MG63 (cell line): ENCODE measurements at regions not wholly inside any gene's neighbourhood (a gene's known extent, or its start where the extent isn't known, plus 50 kb on each side); places are given as distances from the start of the nearest gene placed in this dataset.

Experiments used
- DNase-seq: peaks from one replicate; pipeline ENCODE4 v3.0.0-alpha.2; 2020
- H3K27me3 ChIP-seq: fragments of 250-450 bp; sonication (Bioruptor Pico); 2 replicates; pipeline ENCODE4 v1.5.1; 2020; ENCODE audit warnings: mild to moderate bottlenecking, moderate library complexity
- H3K36me3 ChIP-seq: fragments of 250-450 bp; sonication (Bioruptor Pico); 2 replicates; pipeline ENCODE4 v1.5.1; 2020; ENCODE audit warnings: mild to moderate bottlenecking, moderate library complexity
- H3K4me3 ChIP-seq: fragments of 250-450 bp; sonication (Bioruptor Pico); 2 replicates; pipeline ENCODE4 v1.5.1; 2020; ENCODE audit warnings: mild to moderate bottlenecking, moderate library complexity
- H3K9me3 ChIP-seq: fragments of 250-450 bp; sonication (Bioruptor Pico); 2 replicates; pipeline ENCODE4 v1.5.1; 2020; ENCODE audit warnings: mild to moderate bottlenecking, moderate library complexity

- H3K4me3 ChIP-seq = no peak overlapping the region
- H3K36me3 ChIP-seq = no peaks in the 10 kb centered on the region
- no peaks in the 10 kb centered on the region for H3K9me3 ChIP-seq
- DNase-seq = no peak
- H3K27me3 ChIP-seq = no peaks in the 10 kb centered on the region
Measured at GRCh38 chr19:30078381-30078910, 136.4 kb downstream of the URI1 start.

- no peaks in the 10 kb centered on the region for H3K36me3 ChIP-seq
- H3K27me3 ChIP-seq = no peaks in the 10 kb centered on the region
- no peak for DNase-seq
- no peaks in the 10 kb centered on the region for H3K9me3 ChIP-seq
- H3K4me3 ChIP-seq = no peak overlapping the region
Measured at GRCh38 chr19:30079200-30079599, 137.2 kb downstream of the URI1 start.

- Histone ChIP-seq H3K4me3 (no peak overlapping the region), H3K27me3 (no peaks in the 10 kb centered on the region), H3K36me3 (no peaks in the 10 kb centered on the region), H3K9me3 (no peaks in the 10 kb centered on the region)
- no peak for DNase-seq
Measured at GRCh38 chr19:30082168-30082567, 140.1 kb downstream of the URI1 start.

- Histone ChIP-seq H3K27me3 (no peaks in the 10 kb centered on the region), H3K9me3 (no peaks in the 10 kb centered on the region), H3K36me3 (no peaks in the 10 kb centered on the region), H3K4me3 (no peak overlapping the region)
- DNase-seq = no peak
Measured at GRCh38 chr19:30082611-30083010, 140.6 kb downstream of the URI1 start.

- Histone ChIP-seq H3K9me3 (no peaks in the 10 kb centered on the region), H3K36me3 (no peaks in the 10 kb centered on the region), H3K4me3 (no peak overlapping the region), H3K27me3 (no peaks in the 10 kb centered on the region)
- no peak for DNase-seq
Measured at GRCh38 chr19:30083125-30083681, 141.2 kb downstream of the URI1 start.

GRCh38 chr19:30083701-30084156, 141.7 kb downstream of the URI1 start:
- Histone ChIP-seq H3K27me3 (no peaks in the 10 kb centered on the region), H3K36me3 (no peaks in the 10 kb centered on the region)
- no peak for DNase-seq

GRCh38 chr19:30084390-30084819, 142.4 kb downstream of the URI1 start:
- Histone ChIP-seq H3K36me3 (no peaks in the 10 kb centered on the region), H3K27me3 (no peaks in the 10 kb centered on the region), H3K4me3 (no peak overlapping the region), H3K9me3 (no peaks in the 10 kb centered on the region)
- DNase-seq = no peak

More at GRCh38 chr19:30083701-30084156, 141.7 kb downstream of the URI1 start:
- Histone ChIP-seq H3K9me3 (no peaks in the 10 kb centered on the region), H3K4me3 (no peak overlapping the region)

- no peaks in the 10 kb centered on the region for H3K9me3 ChIP-seq
- H3K4me3 ChIP-seq = no peak overlapping the region
- no peaks in the 10 kb centered on the region for H3K27me3 ChIP-seq
- DNase-seq = no peak
- H3K36me3 ChIP-seq = no peaks in the 10 kb centered on the region
Measured at GRCh38 chr19:30085394-30085793, 143.4 kb downstream of the URI1 start.

- no peak overlapping the region for H3K4me3 ChIP-seq
- DNase-seq = no peak
- no peaks in the 10 kb centered on the region for H3K27me3 ChIP-seq
- H3K36me3 ChIP-seq = no peaks in the 10 kb centered on the region
- no peaks in the 10 kb centered on the region for H3K9me3 ChIP-seq
Measured at GRCh38 chr19:30086220-30086619, 144.2 kb downstream of the URI1 start.

GRCh38 chr19:30086916-30087315, 144.9 kb downstream of the URI1 start:
- H3K4me3 ChIP-seq = no peak overlapping the region
- no peaks in the 10 kb centered on the region for H3K27me3 ChIP-seq
- no peaks in the 10 kb centered on the region for H3K36me3 ChIP-seq
- no peak for DNase-seq
- H3K9me3 ChIP-seq = no peaks in the 10 kb centered on the region

GRCh38 chr19:30087381-30088138, 145.5 kb downstream of the URI1 start:
- no peak for DNase-seq
- Histone ChIP-seq H3K27me3 (no peaks in the 10 kb centered on the region), H3K36me3 (no peaks in the 10 kb centered on the region), H3K9me3 (no peaks in the 10 kb centered on the region), H3K4me3 (no peak overlapping the region)

- H3K4me3 ChIP-seq = no peak overlapping the region
- no peaks in the 10 kb centered on the region for H3K36me3 ChIP-seq
- H3K9me3 ChIP-seq = no peaks in the 10 kb centered on the region
- H3K27me3 ChIP-seq = no peaks in the 10 kb centered on the region
- DNase-seq = no peak
Measured at GRCh38 chr19:30088567-30088966, 146.5 kb downstream of the URI1 start.

- H3K27me3 ChIP-seq = no peaks in the 10 kb centered on the region
- no peak for DNase-seq
- H3K4me3 ChIP-seq = no peak overlapping the region
- no peaks in the 10 kb centered on the region for H3K36me3 ChIP-seq
- H3K9me3 ChIP-seq = no peaks in the 10 kb centered on the region
Measured at GRCh38 chr19:30089086-30089665, 147.1 kb downstream of the URI1 start.

- H3K27me3 ChIP-seq = no peaks in the 10 kb centered on the region
- no peak for DNase-seq
Measured at GRCh38 chr19:30090476-30090875, 148.4 kb downstream of the URI1 start.

GRCh38 chr19:30090963-30091362, 148.9 kb downstream of the URI1 start:
- DNase-seq = no peak
- H3K4me3 ChIP-seq = no peak overlapping the region
- no peaks in the 10 kb centered on the region for H3K27me3 ChIP-seq
- no peaks in the 10 kb centered on the region for H3K36me3 ChIP-seq
- H3K9me3 ChIP-seq = no peaks in the 10 kb centered on the region

More at GRCh38 chr19:30090476-30090875, 148.4 kb downstream of the URI1 start:
- no peaks in the 10 kb centered on the region for H3K36me3 ChIP-seq
- H3K4me3 ChIP-seq = no peak overlapping the region
- H3K9me3 ChIP-seq = no peaks in the 10 kb centered on the region

GRCh38 chr19:30091456-30091855, 149.4 kb downstream of the URI1 start:
- H3K4me3 ChIP-seq = no peak overlapping the region
- no peaks in the 10 kb centered on the region for H3K27me3 ChIP-seq
- DNase-seq = no peak
- no peaks in the 10 kb centered on the region for H3K9me3 ChIP-seq
- no peaks in the 10 kb centered on the region for H3K36me3 ChIP-seq

GRCh38 chr19:30091856-30092255, 149.8 kb downstream of the URI1 start:
- Histone ChIP-seq H3K4me3 (no peak overlapping the region), H3K27me3 (no peaks in the 10 kb centered on the region), H3K36me3 (no peaks in the 10 kb centered on the region), H3K9me3 (no peaks in the 10 kb centered on the region)
- no peak for DNase-seq
